GM12872 (cell line): ENCODE measurements at regions not wholly inside any gene's neighbourhood (a gene's known extent, or its start where the extent isn't known, plus 50 kb on each side); places are given as distances from the start of the nearest gene placed in this dataset.

Experiments
- CTCF ChIP-seq: IDR thresholded peaks from 3 replicates; pipeline ENCODE4 v1.5.1; 2011; ENCODE audit warnings: low read depth, mild to moderate bottlenecking, low read length, moderate library complexity; ENCODE audit not compliant: insufficient read depth

GRCh38 chr11:8740129-8740528, 57.5 kb downstream of the RPL27A start:
- TF ChIP-seq CTCF, result no peak

- TF ChIP-seq CTCF, result no peak
Observed at GRCh38 chr11:8744423-8744822, 61.8 kb downstream of the RPL27A start.

GRCh38 chr11:8745431-8746253, 63.0 kb downstream of the RPL27A start:
- no peak for TF ChIP-seq CTCF

- TF ChIP-seq CTCF, result no peak
Observed at GRCh38 chr11:8746331-8746974, 63.9 kb downstream of the RPL27A start.

- TF ChIP-seq CTCF, result no peak; the same call in 2 of the 3 replicates
Observed at GRCh38 chr11:8747173-8747572, 64.6 kb downstream of the RPL27A start.

- no peak for TF ChIP-seq CTCF
Observed at GRCh38 chr11:8748317-8748716, 65.7 kb downstream of the RPL27A start.

GRCh38 chr11:8749202-8749601, 66.6 kb downstream of the RPL27A start:
- TF ChIP-seq CTCF, result no peak
